ENCODE measurements at regions not wholly inside any gene's neighbourhood (a gene's known extent, or its start where the extent isn't known, plus 50 kb on each side); places are given as distances from the start of the nearest gene placed in this dataset.

- TF ChIP-seq ZNF416 (tag by site-specific recombination; IDR thresholded peaks at IDR 0.05) (no peak), IKZF3 (tag by site-specific recombination; IDR thresholded peaks at IDR 0.05) (no peak), ZNF121 (tag by site-specific recombination; IDR thresholded peaks at IDR 0.05) (no peak), ZNF629 (tag by site-specific recombination; IDR thresholded peaks at IDR 0.05) (no peak), ZNF747 (tag by site-specific recombination; IDR thresholded peaks at IDR 0.05) (no peak), ZNF639 (tag by site-specific recombination; IDR thresholded peaks at IDR 0.05) (no peak)
These were observed 90.3 kb upstream of the CDH2 start (continued) for GRCh38 chr18:28267276-28267675.

DNA sequence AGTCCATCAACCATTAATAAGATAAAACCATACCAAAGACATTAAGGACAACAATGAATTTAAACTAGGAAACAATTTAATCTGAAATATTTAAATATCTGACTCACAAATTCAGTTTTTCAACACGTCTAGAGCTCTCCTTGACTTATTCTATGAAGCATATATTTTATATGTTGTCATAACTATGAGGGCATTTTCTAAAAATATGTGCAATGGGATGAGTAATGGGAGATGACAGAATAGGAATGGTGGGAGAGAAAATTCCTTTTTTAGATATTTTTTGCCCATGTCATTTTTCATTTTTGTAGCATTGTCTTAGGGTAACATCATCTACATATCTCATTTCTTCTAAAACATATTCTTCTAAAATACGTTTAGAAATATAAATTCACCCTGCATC is 79.2 kb upstream of the CDH2 start:
- H3K4me3 ChIP-seq (ENCODE audit: low read depth, low read length): no peak overlapping the region
- ChIA-PET POLR2A (no interaction called here), CTCF (interaction anchor here (0.6 kb wide), 1 partner anchor 897 kb away, joined by 3 read pairs; no protein-coding TSS in a partner anchor)
- no peaks in the 10 kb centered on the region for H3K36me3 ChIP-seq (ENCODE audit: control insufficient read depth in 2 of 2, insufficient read depth in 1 of 2, low read length in 2 of 2)
- no peaks in the 10 kb centered on the region for H3K4me1 ChIP-seq (ENCODE audit: control insufficient read depth, insufficient read depth, low read length)
- TF ChIP-seq ZNF37A (tag by site-specific recombination; IDR thresholded peaks at IDR 0.05) (no peak), PBX3 (CRISPR knock-in tag; IDR thresholded peaks at IDR 0.05) (no peak), ZNF792 (tag by site-specific recombination; IDR thresholded peaks at IDR 0.05) (no peak), OVOL3 (tag by site-specific recombination; IDR thresholded peaks at IDR 0.05) (no peak), OSR2 (tag by site-specific recombination; IDR thresholded peaks at IDR 0.05) (no peak), KLF8 (tag by site-specific recombination; IDR thresholded peaks at IDR 0.05) (no peak), BCL6B (tag by site-specific recombination; IDR thresholded peaks at IDR 0.05) (no peak), BCL11B (tag by site-specific recombination; IDR thresholded peaks at IDR 0.05; ENCODE audit: low read depth) (no peak)
- H3K9me3 ChIP-seq (ENCODE audit: control insufficient read depth, insufficient read depth, low read depth, low read length): no peaks in the 10 kb centered on the region
- no peak overlapping the region for H3K27ac ChIP-seq (ENCODE audit: extremely low read depth, low read depth, low read length)

DNA sequence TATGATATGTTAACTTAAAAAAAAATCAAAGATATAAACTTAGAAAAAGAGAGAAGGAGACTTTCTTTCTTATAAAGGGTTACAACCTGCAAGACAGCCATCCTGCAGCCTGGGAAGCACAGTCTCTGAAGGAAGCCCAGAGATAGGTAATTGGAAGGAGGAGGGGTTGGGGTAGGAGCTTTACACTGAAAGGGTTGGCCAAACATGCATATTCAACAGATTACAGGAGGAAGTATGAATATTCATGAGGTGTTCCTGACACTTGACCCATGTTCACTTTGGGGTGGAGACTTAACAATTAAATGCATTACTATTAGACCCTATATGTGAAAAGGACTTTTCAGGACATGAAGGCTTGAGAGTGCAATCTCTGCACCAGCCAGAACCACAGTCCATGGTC is 71.7 kb upstream of the CDH2 start:
- Histone ChIP-seq H3K27ac (ENCODE audit: extremely low read depth, low read depth, low read length) (no peak overlapping the region), H3K4me1 (ENCODE audit: control insufficient read depth, insufficient read depth, low read length) (no peaks in the 10 kb centered on the region), H3K36me3 (ENCODE audit: control insufficient read depth in 2 of 2, insufficient read depth in 1 of 2, low read length in 2 of 2) (no peaks in the 10 kb centered on the region), H3K4me3 (ENCODE audit: low read depth, low read length) (no peak overlapping the region), H3K9me3 (ENCODE audit: control insufficient read depth, insufficient read depth, low read depth, low read length) (no peaks in the 10 kb centered on the region)
- POLR2A ChIA-PET: no interaction called here
- CTCF ChIA-PET: interaction anchor here (0.6 kb wide), 1 partner anchor 12 kb away, joined by 5 read pairs; no protein-coding TSS in a partner anchor
- no peak for TF ChIP-seq ZNF501 (tag by site-specific recombination; IDR thresholded peaks at IDR 0.05)
- no peak for TF ChIP-seq BCL6B (tag by site-specific recombination; IDR thresholded peaks at IDR 0.05)
- TF ChIP-seq ZNF596 (tag by site-specific recombination; IDR thresholded peaks at IDR 0.05): no peak
- TF ChIP-seq ZNF792 (tag by site-specific recombination; IDR thresholded peaks at IDR 0.05): no peak
- TF ChIP-seq ZBTB11 (tag by site-specific recombination; conservative IDR thresholded peaks at IDR 0.05; ENCODE audit: low read depth): no peak
- TF ChIP-seq ZNF175 (tag by site-specific recombination; IDR thresholded peaks at IDR 0.05): no peak
- no peak for TF ChIP-seq ZNF404 (tag by site-specific recombination; IDR thresholded peaks at IDR 0.05)
- TF ChIP-seq ZNF776 (tag by site-specific recombination; IDR thresholded peaks at IDR 0.05; ENCODE audit: borderline replicate concordance): no peak
- no peak for TF ChIP-seq ZNF76 (tag by site-specific recombination; IDR thresholded peaks at IDR 0.05; ENCODE audit: borderline replicate concordance, low read depth)
- TF ChIP-seq KLF8 (tag by site-specific recombination; IDR thresholded peaks at IDR 0.05): no peak
- TF ChIP-seq IKZF3 (tag by site-specific recombination; IDR thresholded peaks at IDR 0.05): no peak
- TF ChIP-seq, protein P1, sequence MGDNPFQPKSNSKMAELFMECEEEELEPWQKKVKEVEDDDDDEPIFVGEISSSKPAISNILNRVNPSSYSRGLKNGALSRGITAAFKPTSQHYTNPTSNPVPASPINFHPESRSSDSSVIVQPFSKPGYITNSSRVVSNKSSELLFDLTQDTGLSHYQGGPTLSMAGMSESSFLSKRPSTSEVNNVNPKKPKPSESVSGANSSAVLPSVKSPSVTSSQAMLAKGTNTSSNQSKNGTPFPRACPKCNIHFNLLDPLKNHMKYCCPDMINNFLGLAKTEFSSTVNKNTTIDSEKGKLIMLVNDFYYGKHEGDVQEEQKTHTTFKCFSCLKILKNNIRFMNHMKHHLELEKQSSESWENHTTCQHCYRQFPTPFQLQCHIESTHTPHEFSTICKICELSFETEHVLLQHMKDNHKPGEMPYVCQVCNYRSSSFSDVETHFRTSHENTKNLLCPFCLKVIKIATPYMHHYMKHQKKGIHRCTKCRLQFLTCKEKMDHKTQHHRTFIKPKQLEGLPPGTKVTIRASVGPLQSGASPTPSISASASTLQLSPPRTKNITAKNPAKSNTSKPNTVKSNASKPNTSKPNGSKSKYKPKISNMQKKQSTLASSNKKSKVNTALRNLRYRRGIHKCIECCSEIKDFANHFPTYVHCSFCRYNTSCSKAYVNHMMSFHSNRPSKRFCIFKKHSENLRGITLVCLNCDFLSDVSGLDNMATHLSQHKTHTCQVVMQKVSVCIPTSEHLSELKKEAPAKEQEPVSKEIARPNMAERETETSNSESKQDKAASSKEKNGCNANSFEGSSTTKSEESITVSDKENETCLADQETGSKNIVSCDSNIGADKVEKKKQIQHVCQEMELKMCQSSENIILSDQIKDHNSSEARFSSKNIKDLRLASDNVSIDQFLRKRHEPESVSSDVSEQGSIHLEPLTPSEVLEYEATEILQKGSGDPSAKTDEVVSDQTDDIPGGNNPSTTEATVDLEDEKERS (tag by site-specific recombination; IDR thresholded peaks at IDR 0.05): no peak
